Heart right ventricle (tissue), 16 donors: ENCODE measurements at regions not wholly inside any gene's neighbourhood (a gene's known extent, or its start where the extent isn't known, plus 50 kb on each side); places are given as distances from the start of the nearest gene placed in this dataset.

Experiments
- ATAC-seq, 8 donors: fragments of 200-7000 bp; cut with Tn5 transposase; one replicate each; pipeline ENCODE4 v1.9.1; 2020; ENCODE audit warnings: mild to moderate bottlenecking in 8 of 8, moderate library complexity in 8 of 8, moderate number of reproducible peaks in 1 of 8
- DNase-seq, 2 donors: peaks; one replicate each; pipeline ENCODE4 v3.0.0-alpha.2; 2020
- H3K27ac ChIP-seq, 10 donors: fragments of 200-600 bp; sonication (generic) in 2 of 10; one replicate each; pipeline versions ENCODE4 v1.5.0 to v1.8.0; 2020 to 2022; ENCODE audit warnings: mild to moderate bottlenecking in 3 of 10
- H3K27me3 ChIP-seq, 7 donors: fragments of 200-600 bp; one replicate each; pipeline ENCODE4 v1.8.0; 2021 to 2022; ENCODE audit warnings: mild to moderate bottlenecking in 2 of 7
- H3K36me3 ChIP-seq, 9 donors: fragments of 200-600 bp; sonication (generic) in 1 of 9; one replicate each; pipeline versions ENCODE4 v1.5.0 to v1.8.0; 2020 to 2022; ENCODE audit warnings: mild to moderate bottlenecking in 2 of 9
- H3K4me1 ChIP-seq, 9 donors: fragments of 200-600 bp; sonication (generic) in 1 of 9; one replicate each; pipeline versions ENCODE4 v1.5.0 to v1.8.0; 2020 to 2022; ENCODE audit warnings: mild to moderate bottlenecking in 4 of 9
- H3K4me3 ChIP-seq, 10 donors: fragments of 200-600 bp; sonication (generic) in 2 of 10; one replicate each; pipeline versions ENCODE4 v1.5.0 to v1.8.0; 2020 to 2022; ENCODE audit warnings: mild to moderate bottlenecking in 7 of 10, moderate library complexity in 2 of 10
- H3K9me3 ChIP-seq, 11 donors: fragments of 200-600 bp in 10 of 11; sonication (generic) in 2 of 11; one replicate each; pipeline versions ENCODE4 v1.5.0 to v1.8.0; 2013 to 2022; ENCODE audit warnings: mild to moderate bottlenecking in 2 of 11, control low read depth in 1 of 11, moderate library complexity in 1 of 11
- CTCF ChIP-seq, 9 donors: fragments of 200-600 bp; sonication (generic) in 2 of 9; IDR thresholded peaks; one replicate each; pipeline versions ENCODE4 v1.5.0 to v1.8.0; 2021 to 2022; ENCODE audit warnings: antibody characterized with exemption in 9 of 9, mild to moderate bottlenecking in 5 of 9, moderate library complexity in 1 of 9
- WGBS, 2 donors: extraction: QIAGEN DNeasy Blood & Tissue Kit; methylation state at CpG; one replicate each; pipeline ENCODE4 v1.1.7; 2013; ENCODE audit warnings: inconsistent platforms in 1 of 2; 5-methylcytosine and 5-hydroxymethylcytosine counted together
- intact Hi-C, 10 donors: fragments of 100-400 bp; cut with DNase I; formaldehyde crosslinking; loops; one replicate each; pipeline versions ENCODE4 v1.11.1 to v1.14.2; 2022
- donor health status: Arrhythmogenic right ventricular cardiomyopathy.
- donor health status: ischemic (EF 13 %, LVEDD 7.1; RV severe dilation, severe dysfunction).
- donor health status: healthy with polysubstance abuse.
- donor health status: DM: no; HTN: yes; CAD: no.
- donor health status: DM: no; HTN: no; CAD: no.
- donor health status: ischemic (EF 25% LVEDD 6.9; RV normal size, moderate dysfunction).
- donor health status: ischemic (EF 25% LVEDD 5.7; RV mildly dilated, moderate dysfunction).
- donor health status: healthy.
- donor health status: DM: yes; HTN: yes; CAD: no.
- donor health status: Ischemic cardiomyopathy.
- donor health status: ischemic (EF 35%, LVEDD 5.7; RV mildly dilated, moderate dysfunction).
- donor health status: nonischemic (EF 11% LVEDD 7.7; RV severe dilation, severe dysfunction).
- donor health status: DM: yes; HTN: yes; CAD: no.
- donor health status: PGD.
- donor health status: ischemic (EF 29% LVEDD 5.4; RV normal size, mild dysfunction).
- donor health status: nonischemic (EF 23%, LVEDD 6.1; RV moderate dilation, normal function).

- WGBS, 2 donors: 71 to 75% methylated on average over 2 of the region's 2 CpGs
- DNase-seq: no peak
- Histone ChIP-seq H3K4me3 (no peak overlapping the region), H3K9me3 (no peaks in the 10 kb centered on the region), H3K36me3 (no peaks in the 10 kb centered on the region), H3K27ac (no peak overlapping the region), H3K4me1 (no peaks in the 10 kb centered on the region), H3K27me3 (no peaks in the 10 kb centered on the region)
- ATAC-seq: no peak
- TF ChIP-seq CTCF (IDR thresholded peaks at IDR 0.05): no peak
- intact Hi-C loops: no loop called here
Measured at GRCh38 chr6:48474830-48475229, 363.8 kb upstream of the PTCHD4 start.

DNA sequence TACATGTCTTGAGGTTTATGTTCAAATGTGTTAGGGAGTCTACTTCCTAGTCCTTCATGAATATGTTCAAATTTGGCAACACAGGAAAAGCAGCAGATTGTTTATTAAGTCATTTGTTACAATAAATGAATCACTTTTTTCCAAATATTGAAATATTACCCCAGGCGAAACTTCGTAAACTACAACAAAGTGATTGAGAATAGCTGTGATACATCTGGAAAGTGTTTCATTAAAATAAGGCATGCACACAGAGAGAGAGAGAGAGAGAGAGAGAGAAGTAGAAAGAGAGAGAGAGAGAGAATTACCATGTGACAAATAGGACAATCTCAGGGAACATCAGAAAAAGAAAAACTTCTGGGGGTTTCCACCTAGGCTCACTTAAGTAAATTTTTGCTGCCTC, 363.1 kb upstream of the PTCHD4 start:
- no peak overlapping the region for H3K4me3 ChIP-seq
- no peaks in the 10 kb centered on the region for H3K27me3 ChIP-seq
- no peak for ATAC-seq
- intact Hi-C loops: no loop called here
- no peak for DNase-seq
- 38% methylated on average over 2 of the region's 2 CpGs for WGBS, 2 donors
- no peaks in the 10 kb centered on the region for H3K4me1 ChIP-seq
- no peaks in the 10 kb centered on the region for H3K9me3 ChIP-seq
- H3K36me3 ChIP-seq: no peaks in the 10 kb centered on the region
- TF ChIP-seq CTCF (IDR thresholded peaks at IDR 0.05): no peak
- H3K27ac ChIP-seq: no peak overlapping the region

GRCh38 chr6:48472535-48472934, 361.5 kb upstream of the PTCHD4 start:
- intact Hi-C loops: no loop called here
- TF ChIP-seq CTCF (IDR thresholded peaks at IDR 0.05): no peak
- Histone ChIP-seq H3K4me3 (no peak overlapping the region), H3K36me3 (no peaks in the 10 kb centered on the region), H3K27me3 (no peaks in the 10 kb centered on the region), H3K9me3 (no peaks in the 10 kb centered on the region), H3K27ac (no peak overlapping the region), H3K4me1 (no peaks in the 10 kb centered on the region)
- ATAC-seq (no peak), DNase-seq (no peak)
- WGBS, 2 donors: 41 to 45% methylated on average over 2 of the region's 2 CpGs

GRCh38 chr6:48472091-48472490, 361.1 kb upstream of the PTCHD4 start:
- Histone ChIP-seq H3K27me3 (no peaks in the 10 kb centered on the region), H3K36me3 (no peaks in the 10 kb centered on the region), H3K4me3 (no peak overlapping the region), H3K9me3 (peaks cover 0 to 3% (median 0%) of the 10 kb centered on the region in 11 donors), H3K4me1 (no peaks in the 10 kb centered on the region), H3K27ac (no peak overlapping the region)
- no peak for DNase-seq
- no peak for ATAC-seq
- no peak for TF ChIP-seq CTCF (IDR thresholded peaks at IDR 0.05)
- intact Hi-C loops: no loop called here

DNA sequence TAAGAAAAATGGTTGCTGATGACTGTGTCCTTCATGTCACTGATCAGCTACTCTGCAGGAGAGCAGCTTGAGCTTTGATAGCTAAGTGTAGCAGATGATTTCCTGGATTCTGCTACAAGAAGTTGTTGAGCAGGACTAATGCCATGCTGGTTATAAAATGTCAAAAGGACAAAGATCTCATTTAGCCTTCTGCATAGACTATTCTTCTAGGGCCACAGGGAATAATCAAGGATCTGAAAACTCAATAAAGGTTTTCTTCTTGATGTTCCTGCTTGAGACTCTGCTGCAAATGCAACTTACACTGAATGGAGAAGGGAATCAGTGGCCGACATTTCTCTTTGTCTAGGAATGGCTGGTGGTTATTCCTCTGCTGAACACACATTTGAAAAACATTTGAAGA, 360.3 kb upstream of the PTCHD4 start:
- H3K4me3 ChIP-seq: no peak overlapping the region
- H3K9me3 ChIP-seq: peaks cover 0 to 11% (median 0%) of the 10 kb centered on the region in 11 donors
- DNase-seq (no peak), ATAC-seq (no peak)
- intact Hi-C loops: no loop called here
- H3K27me3 ChIP-seq: no peaks in the 10 kb centered on the region
- 83 to 92% methylated on average over 1 of the region's 1 CpG for WGBS, 2 donors
- no peak overlapping the region for H3K27ac ChIP-seq
- H3K4me1 ChIP-seq: no peaks in the 10 kb centered on the region
- no peaks in the 10 kb centered on the region for H3K36me3 ChIP-seq
- TF ChIP-seq CTCF (IDR thresholded peaks at IDR 0.05): no peak
